NCI-H2107 treated with DMSO at 0.1 percent for 48 hours (cell line): ENCODE measurements at regions not wholly inside any gene's neighbourhood (a gene's known extent, or its start where the extent isn't known, plus 50 kb on each side); places are given as distances from the start of the nearest gene placed in this dataset.

Source experiments
- DNase-seq: peaks from one replicate; lab custom pipeline; 2025; ENCODE audit not compliant: unreplicated experiment; lab: John Stamatoyannopoulos, UW

DNA sequence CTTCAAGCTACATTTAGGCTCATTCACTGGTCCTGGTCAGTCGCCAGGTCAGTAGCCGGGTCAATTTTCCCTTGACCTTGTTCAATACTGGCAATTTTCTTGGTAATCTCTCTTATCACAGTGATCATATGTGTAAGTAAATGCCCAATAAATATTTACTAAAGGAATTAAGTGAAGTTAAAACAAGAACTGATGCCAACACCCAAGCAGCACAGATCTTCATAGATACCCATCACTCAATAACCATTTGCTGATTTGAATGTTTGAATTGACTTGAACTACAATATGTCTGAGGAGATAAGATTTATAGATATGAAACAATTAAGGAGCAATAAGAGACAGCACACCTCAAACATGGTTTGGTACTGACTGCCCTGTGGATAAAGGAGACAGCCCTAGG is 100.8 kb upstream of the PREP start:
- no peak for DNase-seq

DNA sequence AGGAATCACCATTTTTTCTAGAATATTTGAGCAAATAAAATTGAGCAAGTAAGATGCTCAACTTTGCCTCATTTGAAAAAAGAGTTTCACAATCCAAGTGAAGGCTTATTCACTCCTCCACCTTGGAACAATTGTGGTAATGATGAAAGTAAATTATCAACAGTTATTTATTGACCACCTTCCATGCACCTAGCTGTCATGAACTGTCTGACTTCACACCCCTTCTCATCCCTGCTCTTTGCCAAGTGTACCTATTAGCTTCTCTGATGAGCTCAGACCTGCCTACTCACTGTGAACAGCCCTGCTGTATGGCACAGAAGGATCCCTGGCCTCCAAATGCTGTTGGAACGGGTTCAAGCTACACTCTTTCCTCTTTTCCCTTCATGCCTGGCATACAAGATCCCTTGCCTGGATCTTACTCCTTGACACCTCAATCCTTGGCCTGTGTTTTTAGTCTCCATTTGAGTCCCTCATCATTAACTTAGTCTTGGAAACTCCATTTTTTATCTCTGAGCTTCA is 99.0 kb upstream of the PREP start:
- DNase-seq, result no peak

DNA sequence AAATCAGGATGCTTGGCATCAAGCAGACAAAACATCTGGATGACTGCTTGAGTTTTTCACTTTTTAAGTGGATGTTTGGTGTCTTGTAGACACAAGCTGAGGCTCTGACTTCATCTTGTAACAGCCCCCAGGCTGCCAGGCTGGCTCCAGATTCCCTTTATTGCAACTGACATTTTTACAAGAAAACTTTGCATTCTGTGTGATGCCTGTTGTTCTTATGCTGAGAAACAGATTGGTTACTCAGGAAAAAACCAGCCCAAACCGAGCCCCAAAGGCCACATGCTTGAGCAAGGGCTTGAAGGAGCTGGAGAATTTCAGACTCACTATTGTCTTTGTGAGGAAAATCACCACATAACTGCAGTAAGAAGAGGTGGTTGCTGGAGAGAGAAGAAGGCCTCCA is 98.4 kb upstream of the PREP start:
- no peak for DNase-seq

DNA sequence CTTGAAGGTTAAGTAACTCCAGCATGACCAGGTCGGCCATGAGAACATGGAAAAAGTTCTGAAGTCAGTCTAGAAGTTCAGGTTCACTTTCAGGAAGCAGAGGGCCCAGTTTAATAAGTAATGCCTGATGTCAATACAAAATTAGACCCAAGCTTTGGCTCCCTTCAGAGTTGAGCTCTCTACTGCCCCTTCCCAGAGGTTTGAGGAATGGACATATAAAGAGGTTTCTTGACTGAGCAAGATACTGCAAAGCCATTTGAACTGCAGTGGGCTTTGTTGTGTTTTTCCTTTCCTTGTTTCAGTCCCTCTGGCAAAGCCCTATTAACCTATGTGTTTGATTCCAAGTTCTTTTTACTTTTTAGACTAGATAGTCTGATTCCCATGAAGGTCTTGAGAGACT is 97.8 kb upstream of the PREP start:
- DNase-seq, result no peak

DNA sequence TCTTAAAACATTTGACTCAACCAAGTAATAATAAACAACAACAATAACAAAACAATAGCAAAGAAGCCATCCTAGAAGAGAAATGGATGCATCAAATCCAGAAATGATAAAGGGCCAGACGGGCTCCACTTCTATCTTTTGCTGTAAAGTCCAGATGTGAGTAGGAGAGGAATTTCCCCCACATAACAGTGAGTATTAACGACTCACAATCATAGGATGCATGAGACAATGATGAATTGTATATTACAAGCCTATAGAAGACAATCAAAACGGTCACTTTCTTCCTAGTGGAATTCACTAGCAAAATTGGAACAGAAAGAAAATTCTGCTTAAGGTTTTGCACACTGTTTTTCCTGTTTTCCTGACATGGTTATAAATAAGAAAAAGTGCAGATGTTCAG is 97.0 kb upstream of the PREP start:
- no peak for DNase-seq

DNA sequence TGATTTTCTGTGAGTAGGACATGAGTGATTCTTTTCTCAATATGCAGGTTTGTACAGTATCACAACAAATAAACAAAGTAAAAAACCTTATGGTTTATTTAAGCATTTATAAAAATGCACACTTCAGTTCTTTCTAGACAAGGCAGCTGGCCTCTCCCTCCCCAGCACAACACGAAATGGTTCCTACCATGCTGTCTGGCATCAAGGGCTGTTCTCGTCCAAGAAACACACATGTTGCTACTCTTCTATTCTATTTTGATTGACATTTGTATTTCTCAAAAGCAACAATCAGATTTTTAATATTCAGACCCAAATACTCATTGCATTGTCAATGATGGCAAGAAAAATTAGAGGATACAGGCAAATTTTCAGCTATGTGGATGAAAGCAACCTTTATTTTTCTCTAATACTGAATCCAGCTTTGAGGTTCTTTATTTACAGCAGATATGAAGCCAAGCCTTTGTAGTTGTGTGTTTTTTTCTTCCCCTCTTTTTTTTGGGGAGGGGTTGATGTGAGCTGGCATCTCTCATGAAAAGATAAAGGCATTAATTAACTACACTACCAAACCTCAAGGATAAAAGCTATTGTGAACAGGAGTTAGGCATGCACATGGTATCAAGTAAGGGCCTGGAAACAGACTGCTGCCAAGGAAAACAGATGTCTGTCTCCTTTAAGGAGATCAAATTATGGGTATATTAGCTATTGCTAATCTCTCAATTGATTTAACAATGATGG is 96.4 kb upstream of the PREP start:
- no peak for DNase-seq

DNA sequence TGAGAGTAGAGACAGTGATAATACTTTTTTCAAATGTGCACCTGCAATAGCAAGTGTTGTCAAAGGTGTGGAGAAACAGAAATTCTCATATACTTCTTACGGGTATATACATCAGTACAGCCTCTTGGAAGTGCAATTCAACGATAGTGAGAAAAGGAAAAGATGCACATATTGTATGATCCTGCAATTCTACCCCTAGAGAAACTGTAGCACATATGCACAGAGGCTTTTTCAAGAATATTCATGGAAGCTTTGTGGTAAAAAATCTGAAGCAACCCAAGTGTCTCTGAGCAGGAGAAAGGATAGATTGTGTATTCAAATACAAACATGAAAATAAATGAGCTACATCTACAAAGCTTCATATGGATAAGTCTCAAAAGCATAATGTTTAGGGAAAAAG is 94.7 kb upstream of the PREP start:
- no peak for DNase-seq

DNA sequence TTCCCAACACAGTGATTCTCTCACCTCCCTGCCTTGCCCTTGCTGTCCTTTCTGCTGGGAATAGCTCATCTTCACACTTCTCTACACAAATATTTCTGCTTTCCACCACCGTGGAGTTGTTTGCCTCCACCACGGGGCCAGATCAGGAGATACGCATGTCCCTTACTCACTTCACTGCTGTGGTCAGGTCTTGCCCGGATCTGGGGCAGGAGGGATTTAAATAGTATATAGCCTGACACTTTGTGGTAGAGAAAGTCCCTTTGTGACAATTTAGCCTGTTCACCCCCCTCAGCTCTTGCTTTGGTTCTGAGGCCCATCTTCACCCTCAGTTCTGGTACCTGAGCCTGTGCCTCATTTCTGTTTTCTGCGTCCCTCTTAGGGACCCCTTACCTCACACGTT is 92.6 kb upstream of the PREP start:
- DNase-seq, result no peak

DNA sequence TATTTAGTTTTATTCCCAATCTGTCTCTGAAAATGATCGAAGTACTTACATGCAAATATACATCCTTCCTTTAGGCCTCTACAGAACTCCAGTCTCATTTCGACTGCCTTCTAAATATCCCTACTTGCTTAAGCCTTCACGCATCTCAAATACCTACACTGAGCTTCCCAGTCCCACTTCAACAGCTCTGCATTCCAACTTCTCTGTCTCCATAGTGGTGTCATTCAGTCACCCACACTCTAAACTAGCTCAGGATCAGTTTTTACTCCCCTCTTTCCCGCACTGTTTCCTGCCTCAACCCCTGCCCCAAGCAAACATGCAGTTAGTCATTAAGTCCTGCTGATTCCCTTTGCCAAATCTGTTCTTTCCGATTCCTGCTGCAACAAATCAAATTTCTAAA is 91.8 kb upstream of the PREP start:
- no peak for DNase-seq

DNA sequence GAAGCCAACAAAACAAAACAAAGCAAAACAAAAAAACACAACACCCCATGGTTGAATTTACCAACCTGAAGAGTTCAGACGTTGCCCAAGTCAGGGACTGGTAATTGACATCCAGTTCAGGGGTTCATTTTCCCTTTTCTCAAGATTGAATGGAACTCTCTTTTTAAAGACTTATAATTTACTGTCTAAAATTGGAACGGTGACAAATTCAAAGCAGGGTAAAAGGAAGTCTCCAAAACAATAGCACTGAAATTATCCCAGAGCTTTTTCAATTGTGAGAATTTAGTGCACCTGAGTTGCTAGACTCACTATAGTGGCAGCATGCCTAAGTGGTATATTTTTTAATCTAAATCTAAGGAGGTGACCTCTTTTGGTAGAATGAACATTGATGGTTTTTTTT is 90.9 kb upstream of the PREP start:
- DNase-seq, result no peak

DNA sequence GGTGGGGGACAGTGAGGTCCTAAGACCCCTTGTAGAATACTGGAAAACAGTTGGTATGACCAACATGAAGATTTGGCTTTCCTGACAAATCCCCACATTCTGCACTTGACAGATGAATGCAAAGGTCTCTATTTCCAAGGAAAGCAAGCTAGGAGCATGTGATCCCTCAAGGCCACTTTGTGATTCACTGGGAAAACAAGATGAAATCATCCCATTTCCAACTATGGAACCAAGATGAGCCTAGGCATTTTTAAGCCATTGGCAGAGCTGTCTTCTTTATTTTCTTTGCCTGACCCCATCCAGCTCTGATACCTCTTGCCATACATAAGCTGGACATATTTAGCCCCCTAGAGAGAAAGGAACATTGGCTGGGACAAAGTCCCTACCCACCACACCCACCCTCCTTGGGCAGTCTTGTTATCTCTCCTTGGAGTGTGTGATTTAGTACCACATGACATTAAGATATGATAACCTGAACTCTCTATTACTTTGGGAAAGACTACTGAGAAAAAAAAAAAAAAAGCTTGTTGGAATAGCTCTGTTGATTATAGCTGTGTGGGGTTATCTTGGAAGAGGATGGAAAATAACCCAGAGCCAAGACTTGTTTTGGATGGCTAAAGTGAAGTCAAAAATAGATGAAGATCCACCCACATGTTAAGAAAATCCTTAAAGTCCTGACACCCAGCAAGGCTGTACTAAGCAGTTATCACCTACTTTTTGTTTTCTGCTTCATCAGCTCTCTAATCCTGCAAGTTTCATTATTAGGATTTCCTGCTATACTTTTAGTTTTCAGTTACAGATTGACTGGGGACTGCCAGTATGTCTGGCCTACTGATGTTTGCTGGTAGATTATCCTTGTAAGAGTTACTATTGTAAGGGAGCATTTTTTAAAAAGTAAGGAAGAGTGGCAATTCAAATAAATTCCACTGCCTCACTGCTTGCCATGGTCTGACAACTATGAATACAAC is 90.1 kb upstream of the PREP start:
- DNase-seq, result no peak

DNA sequence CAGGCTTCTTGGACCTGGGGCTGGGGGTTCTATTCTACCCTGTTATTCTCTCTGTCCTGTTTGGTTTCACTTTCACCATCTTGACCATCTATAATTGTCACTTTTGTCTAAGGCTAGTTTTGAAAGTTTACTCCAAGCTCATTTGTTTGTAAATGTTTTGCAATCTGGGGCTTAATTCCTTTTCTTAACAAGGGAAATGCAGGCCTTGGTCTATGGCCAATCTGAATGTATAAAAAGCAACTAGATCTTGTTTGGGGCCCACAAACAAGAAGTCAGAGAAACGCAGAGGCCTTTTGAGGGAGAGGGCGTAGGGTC is 86.3 kb upstream of the PREP start:
- no peak for DNase-seq

DNA sequence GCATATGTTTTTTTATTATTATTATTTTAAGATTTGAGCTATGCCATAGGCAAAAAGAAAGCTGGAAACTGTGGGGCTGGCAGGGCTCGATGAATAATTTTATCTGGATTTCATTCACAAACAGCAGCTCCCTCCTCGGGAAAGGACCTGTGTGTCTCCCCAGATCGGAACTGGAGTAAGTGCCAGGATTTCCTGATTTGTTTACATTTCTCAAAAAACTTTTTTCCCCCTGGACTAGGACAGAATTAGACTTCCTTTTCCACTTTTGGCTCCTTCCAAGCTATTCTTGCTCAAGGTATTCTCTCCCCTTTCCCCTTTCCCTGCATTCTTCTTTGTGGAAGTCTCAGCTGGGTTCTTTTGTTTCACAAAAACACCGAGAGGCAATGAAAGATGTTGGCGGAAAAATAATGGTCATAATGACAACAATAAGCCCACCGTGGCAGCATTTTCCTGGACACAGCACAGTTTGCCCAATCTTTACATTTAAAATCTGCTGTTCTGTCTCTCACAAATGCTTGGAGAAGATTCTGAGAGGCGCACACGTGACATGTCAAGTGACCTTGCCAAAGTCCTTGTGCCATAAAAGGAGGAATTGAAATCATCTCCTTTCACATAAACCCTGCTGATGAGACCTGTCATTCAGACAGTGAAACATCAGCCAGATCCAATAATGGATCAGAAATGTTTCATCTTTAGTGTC is 85.8 kb upstream of the PREP start:
- no peak for DNase-seq

DNA sequence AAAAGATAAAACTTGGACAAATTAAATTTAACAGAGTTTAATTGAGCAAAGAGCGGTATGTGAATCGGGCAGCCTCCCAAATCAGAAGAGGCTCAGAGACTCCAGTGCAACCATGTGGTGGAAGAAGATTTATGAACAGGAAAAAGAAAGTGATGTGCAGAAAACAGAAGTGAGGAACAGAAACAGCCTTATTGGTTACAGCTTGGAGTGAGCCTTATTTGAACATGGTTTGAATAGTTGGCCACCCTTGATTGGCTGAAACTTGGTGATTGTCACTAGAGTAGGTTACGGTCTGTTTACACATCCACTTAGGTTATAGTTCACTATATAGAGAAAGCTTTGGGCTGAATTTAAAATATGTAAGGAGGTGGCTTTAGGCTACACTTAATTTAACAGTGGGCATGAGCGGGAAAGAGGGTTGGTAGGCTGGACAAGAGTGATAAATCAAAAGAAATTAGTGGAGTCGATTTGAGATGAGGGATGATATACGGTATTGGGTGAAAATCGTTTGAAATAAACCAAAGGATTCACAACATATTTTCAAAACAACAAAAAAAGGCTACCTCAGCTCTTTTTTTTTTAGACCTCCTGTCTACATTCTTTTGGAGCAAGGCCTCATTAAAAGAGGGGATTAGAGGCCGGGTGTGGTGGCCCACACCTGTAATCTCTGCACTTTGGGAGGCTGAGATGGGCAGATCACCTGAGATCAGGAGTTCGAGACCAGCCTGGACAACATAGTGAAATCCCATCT is 84.3 kb upstream of the PREP start:
- DNase-seq, result no peak

DNA sequence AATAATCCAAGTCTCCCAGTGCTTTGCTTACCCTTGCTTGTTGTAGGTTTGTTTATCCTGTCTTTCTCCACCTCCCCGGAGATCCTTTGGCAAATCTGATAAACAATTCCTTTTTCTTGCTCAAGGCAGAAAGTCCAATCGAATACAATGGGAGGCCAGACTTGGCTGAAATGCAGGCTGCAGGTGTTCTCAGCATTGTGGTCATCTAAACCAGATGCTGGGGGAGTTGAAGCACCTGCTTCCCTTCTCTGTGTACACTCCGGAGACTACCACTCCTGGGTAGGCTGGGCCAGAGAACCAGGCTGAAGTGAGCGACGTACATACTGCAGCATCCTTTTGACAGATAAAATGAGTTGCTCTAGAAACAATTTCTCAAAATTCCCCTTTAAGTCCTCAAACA is 82.6 kb upstream of the PREP start:
- DNase-seq, result peak; percentile 58

DNA sequence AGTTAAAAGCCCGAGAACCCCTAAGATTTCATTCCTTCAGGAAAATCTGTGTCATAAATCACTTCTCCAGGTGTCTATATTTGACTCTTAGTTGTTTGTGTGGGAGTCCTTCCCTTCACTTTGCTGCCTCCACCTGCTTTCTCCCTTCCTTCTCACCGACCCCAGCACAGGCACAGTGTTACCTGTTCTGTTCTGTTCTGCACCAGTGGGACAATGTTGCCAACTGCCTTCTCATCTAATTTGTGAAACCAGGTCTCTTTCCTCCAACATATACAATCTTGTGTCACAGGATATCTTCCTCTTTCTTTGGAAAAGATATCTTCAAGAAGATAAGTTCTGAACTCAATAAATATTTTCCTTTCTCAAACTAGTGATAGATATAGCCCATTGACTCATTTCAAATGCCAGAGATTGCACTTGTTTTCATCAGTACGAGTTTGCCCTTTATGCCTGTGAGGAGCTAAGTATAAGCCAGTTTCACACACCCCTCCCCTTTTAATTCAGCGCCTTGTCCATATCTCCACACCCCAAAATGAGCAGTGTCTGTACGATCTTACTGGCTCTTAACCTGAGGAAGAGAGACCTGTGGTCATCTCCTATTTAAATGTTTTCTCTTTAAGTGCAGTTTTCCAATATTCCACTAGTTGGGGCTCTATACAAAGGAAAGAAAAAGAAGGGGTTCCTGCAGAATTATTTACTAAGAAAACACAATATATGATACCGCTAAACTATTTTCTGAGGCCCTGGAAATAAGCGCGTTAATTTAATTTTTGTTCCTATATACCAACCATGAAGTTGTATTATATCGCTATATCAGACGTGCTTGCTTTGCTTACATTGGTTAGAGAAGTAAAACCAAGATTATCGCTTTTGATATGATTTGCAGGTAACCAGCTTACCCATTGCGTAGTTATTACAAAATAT is 81.6 kb upstream of the PREP start:
- peak; percentile 71 for DNase-seq

DNA sequence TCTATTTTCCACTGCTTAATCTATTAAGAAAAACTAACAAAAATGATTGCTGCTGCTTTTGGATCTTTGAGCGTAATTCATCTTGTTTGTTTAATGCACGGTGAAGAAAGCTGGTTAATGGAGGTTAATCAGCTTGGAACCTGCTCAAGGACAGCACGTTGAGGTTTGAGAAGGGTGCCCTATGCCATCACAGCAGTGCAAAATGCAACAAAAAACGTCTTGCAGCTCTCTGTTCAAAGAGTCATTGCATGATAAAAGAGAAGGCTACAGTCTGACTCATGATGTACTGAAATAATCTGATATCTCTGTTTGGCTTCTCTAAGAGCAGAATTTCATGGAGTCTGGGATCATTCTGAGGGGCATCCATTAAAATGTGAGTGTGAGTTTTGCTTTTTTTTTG is 80.6 kb upstream of the PREP start:
- DNase-seq, result no peak

DNA sequence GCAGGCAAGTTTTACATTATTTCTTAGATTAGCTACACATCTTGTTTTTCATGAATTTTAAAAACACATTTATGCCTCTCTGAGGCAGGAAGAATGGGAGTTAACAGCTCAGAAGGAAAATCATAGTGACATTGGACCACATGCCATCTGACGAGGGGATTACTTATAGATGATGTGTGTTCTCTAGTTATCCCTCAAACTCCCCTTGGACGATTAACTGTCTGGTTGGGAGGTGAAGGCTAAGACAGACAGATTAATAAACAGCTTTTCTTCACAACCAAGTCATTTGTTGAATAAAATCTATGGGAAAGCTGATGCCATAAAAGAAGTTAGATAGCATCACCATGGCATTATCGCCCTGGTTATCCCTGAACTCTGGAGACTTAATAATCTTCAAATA is 80.0 kb upstream of the PREP start:
- no peak for DNase-seq

DNA sequence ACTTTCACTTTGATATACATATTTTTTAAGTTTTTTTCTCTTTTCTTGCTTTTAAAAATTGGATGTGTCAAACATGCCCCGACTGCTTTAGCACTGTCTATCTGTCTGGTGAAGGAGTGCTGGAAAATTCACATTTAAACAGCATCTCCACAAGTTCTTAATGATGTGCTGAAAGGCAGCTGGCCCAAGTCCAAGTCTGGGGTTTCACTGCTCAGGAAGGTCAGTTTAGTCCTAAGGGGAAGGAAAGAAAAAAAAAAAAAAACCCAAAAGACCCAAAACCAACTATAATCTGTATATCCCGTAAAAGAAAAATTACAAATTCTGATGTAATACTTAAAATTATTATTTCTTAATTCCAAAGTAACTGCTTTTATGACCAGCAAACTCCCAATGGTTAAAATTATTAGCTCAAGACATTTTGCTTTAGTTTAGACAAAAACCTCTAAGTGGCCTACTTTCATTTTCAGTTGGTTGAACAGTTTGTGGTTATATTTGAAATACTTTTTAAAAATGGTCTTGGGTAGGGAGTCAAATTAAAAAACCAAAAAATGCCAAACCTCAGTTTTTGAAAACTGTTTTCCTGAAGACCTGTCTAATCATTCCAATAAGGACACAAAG is 79.5 kb upstream of the PREP start:
- DNase-seq, result no peak

DNA sequence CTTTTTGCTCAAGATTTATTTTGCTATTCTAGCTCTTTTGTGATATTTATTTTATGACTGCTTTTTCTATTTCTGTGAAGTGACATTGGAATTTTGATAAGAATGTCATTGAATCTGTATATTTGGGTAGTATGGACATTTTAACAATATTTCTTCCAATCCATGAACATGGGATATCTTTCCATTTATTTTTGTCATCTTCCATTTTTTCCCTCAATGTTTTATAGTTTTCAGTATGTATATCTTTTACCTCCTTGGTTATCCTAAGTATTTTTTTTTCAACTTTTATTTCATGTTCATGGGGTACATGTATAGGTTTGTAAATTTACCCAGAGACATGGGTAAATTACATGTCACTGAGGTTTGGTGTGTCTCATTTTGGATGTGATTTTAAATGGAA is 74.1 kb upstream of the PREP start:
- DNase-seq, result no peak
